ENCODE measurements at regions not wholly inside any gene's neighbourhood (a gene's known extent, or its start where the extent isn't known, plus 50 kb on each side); places are given as distances from the start of the nearest gene placed in this dataset.

DNA sequence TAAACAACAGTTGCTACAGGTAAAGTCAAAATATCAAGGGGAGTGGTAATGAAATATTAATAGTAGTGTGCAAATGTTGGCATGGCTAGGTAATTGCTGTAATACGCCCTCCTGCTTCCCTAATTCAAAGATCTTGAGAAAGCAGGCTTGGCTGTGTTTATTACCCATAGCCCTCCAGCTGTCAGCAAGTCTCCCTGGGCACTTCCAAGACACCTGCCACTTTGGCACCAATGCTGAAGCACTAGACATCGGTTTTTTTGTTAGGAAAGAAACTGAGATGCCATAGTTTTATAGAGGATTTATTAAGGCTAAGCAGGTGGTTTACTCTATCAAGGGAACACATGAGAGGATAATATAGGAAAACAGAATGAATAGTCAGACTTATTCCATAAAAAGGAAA, 64.4 kb downstream of the P2RY1 start (continued):
- TF ChIP-seq ZNF396 (CRISPR knock-in tag; IDR thresholded peaks at IDR 0.05; ENCODE audit: borderline replicate concordance), result no peak
- TF ChIP-seq MYBL2 (CRISPR knock-in tag; IDR thresholded peaks at IDR 0.05), result no peak
- TF ChIP-seq, protein P1, sequence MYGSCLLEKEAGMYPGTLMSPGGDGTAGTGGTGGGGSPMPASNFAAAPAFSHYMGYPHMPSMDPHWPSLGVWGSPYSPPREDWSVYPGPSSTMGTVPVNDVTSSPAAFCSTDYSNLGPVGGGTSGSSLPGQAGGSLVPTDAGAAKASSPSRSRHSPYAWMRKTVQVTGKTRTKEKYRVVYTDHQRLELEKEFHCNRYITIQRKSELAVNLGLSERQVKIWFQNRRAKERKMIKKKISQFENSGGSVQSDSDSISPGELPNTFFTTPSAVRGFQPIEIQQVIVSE (CRISPR knock-in tag; IDR thresholded peaks at IDR 0.05; ENCODE audit: borderline replicate concordance), result no peak
- TF ChIP-seq CBFB (CRISPR knock-in tag; IDR thresholded peaks at IDR 0.05; ENCODE audit: low read depth), result no peak
- TF ChIP-seq, protein P2, sequence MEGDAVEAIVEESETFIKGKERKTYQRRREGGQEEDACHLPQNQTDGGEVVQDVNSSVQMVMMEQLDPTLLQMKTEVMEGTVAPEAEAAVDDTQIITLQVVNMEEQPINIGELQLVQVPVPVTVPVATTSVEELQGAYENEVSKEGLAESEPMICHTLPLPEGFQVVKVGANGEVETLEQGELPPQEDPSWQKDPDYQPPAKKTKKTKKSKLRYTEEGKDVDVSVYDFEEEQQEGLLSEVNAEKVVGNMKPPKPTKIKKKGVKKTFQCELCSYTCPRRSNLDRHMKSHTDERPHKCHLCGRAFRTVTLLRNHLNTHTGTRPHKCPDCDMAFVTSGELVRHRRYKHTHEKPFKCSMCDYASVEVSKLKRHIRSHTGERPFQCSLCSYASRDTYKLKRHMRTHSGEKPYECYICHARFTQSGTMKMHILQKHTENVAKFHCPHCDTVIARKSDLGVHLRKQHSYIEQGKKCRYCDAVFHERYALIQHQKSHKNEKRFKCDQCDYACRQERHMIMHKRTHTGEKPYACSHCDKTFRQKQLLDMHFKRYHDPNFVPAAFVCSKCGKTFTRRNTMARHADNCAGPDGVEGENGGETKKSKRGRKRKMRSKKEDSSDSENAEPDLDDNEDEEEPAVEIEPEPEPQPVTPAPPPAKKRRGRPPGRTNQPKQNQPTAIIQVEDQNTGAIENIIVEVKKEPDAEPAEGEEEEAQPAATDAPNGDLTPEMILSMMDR (IDR thresholded peaks at IDR 0.05), result no peak
- TF ChIP-seq, protein P3, sequence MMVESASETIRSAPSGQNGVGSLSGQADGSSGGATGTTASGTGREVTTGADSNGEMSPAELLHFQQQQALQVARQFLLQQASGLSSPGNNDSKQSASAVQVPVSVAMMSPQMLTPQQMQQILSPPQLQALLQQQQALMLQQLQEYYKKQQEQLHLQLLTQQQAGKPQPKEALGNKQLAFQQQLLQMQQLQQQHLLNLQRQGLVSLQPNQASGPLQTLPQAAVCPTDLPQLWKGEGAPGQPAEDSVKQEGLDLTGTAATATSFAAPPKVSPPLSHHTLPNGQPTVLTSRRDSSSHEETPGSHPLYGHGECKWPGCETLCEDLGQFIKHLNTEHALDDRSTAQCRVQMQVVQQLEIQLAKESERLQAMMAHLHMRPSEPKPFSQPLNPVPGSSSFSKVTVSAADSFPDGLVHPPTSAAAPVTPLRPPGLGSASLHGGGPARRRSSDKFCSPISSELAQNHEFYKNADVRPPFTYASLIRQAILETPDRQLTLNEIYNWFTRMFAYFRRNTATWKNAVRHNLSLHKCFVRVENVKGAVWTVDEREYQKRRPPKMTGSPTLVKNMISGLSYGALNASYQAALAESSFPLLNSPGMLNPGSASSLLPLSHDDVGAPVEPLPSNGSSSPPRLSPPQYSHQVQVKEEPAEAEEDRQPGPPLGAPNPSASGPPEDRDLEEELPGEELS (CRISPR knock-in tag; IDR thresholded peaks at IDR 0.05), result no peak

DNA sequence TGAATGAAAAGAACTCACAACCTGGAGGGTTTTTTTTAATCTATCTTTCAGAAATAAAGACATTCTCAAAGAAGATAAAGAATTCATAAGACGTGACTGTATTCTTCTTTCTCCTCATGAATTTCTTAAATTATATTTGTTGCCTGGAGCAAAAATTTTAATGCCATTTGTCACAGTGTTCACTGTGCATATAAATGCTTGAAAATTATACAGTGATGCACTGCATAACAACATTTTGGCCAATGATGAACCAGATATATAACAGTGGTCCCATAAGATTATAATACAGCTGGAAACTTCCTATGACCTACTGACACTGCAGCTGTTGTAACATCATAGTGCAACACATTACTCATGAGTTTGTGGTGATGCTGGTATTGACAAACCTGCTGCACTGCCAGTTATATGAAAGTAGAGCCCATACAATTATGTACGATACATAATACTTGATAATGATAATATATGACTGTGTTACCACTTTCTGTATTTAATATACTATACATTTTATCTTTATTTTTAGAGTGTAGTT, 67.3 kb downstream of the P2RY1 start:
- no peaks in the 10 kb centered on the region for H3K4me1 Mint-ChIP-seq
- H3K36me3 Mint-ChIP-seq, result no peaks in the 10 kb centered on the region
- TF ChIP-seq, protein P4, sequence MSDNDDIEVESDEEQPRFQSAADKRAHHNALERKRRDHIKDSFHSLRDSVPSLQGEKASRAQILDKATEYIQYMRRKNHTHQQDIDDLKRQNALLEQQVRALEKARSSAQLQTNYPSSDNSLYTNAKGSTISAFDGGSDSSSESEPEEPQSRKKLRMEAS (CRISPR knock-in tag; IDR thresholded peaks at IDR 0.05), result no peak
- TF ChIP-seq MXD4 (CRISPR knock-in tag; IDR thresholded peaks at IDR 0.05; ENCODE audit: borderline replicate concordance) (no peak), EMX1 (CRISPR knock-in tag; IDR thresholded peaks at IDR 0.05) (no peak), CREM (CRISPR knock-in tag; IDR thresholded peaks at IDR 0.05) (no peak), ZBTB21 (CRISPR knock-in tag; IDR thresholded peaks at IDR 0.05; ENCODE audit: borderline replicate concordance) (no peak), FOXK1 (CRISPR knock-in tag; IDR thresholded peaks at IDR 0.05) (no peak), MYBL2 (CRISPR knock-in tag; IDR thresholded peaks at IDR 0.05) (no peak), FOXJ3 (CRISPR knock-in tag; IDR thresholded peaks at IDR 0.05; ENCODE audit: borderline replicate concordance) (no peak), TEAD1 (CRISPR knock-in tag; IDR thresholded peaks at IDR 0.05) (no peak)
- TF ChIP-seq, protein P5, sequence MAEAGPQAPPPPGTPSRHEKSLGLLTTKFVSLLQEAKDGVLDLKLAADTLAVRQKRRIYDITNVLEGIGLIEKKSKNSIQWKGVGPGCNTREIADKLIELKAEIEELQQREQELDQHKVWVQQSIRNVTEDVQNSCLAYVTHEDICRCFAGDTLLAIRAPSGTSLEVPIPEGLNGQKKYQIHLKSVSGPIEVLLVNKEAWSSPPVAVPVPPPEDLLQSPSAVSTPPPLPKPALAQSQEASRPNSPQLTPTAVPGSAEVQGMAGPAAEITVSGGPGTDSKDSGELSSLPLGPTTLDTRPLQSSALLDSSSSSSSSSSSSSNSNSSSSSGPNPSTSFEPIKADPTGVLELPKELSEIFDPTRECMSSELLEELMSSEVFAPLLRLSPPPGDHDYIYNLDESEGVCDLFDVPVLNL (CRISPR knock-in tag; IDR thresholded peaks at IDR 0.05; ENCODE audit: borderline replicate concordance, low read depth), result no peak
- TF ChIP-seq, protein P6, sequence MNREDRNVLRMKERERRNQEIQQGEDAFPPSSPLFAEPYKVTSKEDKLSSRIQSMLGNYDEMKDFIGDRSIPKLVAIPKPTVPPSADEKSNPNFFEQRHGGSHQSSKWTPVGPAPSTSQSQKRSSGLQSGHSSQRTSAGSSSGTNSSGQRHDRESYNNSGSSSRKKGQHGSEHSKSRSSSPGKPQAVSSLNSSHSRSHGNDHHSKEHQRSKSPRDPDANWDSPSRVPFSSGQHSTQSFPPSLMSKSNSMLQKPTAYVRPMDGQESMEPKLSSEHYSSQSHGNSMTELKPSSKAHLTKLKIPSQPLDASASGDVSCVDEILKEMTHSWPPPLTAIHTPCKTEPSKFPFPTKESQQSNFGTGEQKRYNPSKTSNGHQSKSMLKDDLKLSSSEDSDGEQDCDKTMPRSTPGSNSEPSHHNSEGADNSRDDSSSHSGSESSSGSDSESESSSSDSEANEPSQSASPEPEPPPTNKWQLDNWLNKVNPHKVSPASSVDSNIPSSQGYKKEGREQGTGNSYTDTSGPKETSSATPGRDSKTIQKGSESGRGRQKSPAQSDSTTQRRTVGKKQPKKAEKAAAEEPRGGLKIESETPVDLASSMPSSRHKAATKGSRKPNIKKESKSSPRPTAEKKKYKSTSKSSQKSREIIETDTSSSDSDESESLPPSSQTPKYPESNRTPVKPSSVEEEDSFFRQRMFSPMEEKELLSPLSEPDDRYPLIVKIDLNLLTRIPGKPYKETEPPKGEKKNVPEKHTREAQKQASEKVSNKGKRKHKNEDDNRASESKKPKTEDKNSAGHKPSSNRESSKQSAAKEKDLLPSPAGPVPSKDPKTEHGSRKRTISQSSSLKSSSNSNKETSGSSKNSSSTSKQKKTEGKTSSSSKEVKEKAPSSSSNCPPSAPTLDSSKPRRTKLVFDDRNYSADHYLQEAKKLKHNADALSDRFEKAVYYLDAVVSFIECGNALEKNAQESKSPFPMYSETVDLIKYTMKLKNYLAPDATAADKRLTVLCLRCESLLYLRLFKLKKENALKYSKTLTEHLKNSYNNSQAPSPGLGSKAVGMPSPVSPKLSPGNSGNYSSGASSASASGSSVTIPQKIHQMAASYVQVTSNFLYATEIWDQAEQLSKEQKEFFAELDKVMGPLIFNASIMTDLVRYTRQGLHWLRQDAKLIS (CRISPR knock-in tag; IDR thresholded peaks at IDR 0.05; ENCODE audit: borderline replicate concordance), result no peak
- TF ChIP-seq, protein P7, sequence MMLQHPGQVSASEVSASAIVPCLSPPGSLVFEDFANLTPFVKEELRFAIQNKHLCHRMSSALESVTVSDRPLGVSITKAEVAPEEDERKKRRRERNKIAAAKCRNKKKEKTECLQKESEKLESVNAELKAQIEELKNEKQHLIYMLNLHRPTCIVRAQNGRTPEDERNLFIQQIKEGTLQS (CRISPR knock-in tag; conservative IDR thresholded peaks at IDR 0.05), result no peak
- TF ChIP-seq, protein P8, sequence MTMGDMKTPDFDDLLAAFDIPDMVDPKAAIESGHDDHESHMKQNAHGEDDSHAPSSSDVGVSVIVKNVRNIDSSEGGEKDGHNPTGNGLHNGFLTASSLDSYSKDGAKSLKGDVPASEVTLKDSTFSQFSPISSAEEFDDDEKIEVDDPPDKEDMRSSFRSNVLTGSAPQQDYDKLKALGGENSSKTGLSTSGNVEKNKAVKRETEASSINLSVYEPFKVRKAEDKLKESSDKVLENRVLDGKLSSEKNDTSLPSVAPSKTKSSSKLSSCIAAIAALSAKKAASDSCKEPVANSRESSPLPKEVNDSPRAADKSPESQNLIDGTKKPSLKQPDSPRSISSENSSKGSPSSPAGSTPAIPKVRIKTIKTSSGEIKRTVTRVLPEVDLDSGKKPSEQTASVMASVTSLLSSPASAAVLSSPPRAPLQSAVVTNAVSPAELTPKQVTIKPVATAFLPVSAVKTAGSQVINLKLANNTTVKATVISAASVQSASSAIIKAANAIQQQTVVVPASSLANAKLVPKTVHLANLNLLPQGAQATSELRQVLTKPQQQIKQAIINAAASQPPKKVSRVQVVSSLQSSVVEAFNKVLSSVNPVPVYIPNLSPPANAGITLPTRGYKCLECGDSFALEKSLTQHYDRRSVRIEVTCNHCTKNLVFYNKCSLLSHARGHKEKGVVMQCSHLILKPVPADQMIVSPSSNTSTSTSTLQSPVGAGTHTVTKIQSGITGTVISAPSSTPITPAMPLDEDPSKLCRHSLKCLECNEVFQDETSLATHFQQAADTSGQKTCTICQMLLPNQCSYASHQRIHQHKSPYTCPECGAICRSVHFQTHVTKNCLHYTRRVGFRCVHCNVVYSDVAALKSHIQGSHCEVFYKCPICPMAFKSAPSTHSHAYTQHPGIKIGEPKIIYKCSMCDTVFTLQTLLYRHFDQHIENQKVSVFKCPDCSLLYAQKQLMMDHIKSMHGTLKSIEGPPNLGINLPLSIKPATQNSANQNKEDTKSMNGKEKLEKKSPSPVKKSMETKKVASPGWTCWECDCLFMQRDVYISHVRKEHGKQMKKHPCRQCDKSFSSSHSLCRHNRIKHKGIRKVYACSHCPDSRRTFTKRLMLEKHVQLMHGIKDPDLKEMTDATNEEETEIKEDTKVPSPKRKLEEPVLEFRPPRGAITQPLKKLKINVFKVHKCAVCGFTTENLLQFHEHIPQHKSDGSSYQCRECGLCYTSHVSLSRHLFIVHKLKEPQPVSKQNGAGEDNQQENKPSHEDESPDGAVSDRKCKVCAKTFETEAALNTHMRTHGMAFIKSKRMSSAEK (CRISPR knock-in tag; IDR thresholded peaks at IDR 0.05; ENCODE audit: borderline replicate concordance), result no peak
- TF ChIP-seq, protein P9, sequence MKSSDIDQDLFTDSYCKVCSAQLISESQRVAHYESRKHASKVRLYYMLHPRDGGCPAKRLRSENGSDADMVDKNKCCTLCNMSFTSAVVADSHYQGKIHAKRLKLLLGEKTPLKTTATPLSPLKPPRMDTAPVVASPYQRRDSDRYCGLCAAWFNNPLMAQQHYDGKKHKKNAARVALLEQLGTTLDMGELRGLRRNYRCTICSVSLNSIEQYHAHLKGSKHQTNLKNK (CRISPR knock-in tag; IDR thresholded peaks at IDR 0.05), result no peak

More for the DNA sequence above, 67.3 kb downstream of the P2RY1 start:
- no peak overlapping the region for H3K27ac Mint-ChIP-seq
- ATAC-seq (no peak), DNase-seq (ENCODE audit: low spot score) (no peak)
- H3K27me3 Mint-ChIP-seq (ENCODE audit: low read depth), result no peaks in the 10 kb centered on the region
- no peak overlapping the region for H3K4me3 Mint-ChIP-seq
- peaks cover 5% of the 10 kb centered on the region for H3K9me3 Mint-ChIP-seq
- ChIA-PET POLR2A (no interaction called here), CTCF (no interaction called here)

All from WTC11 (cell line).